Hepatocyte (in vitro differentiated cells): ENCODE measurements at regions not wholly inside any gene's neighbourhood (a gene's known extent, or its start where the extent isn't known, plus 50 kb on each side); places are given as distances from the start of the nearest gene placed in this dataset.

Experiments used
- EZH2 ChIP-seq: fragments of 200-600 bp; sonication (generic); IDR thresholded peaks from 2 replicates; pipeline ENCODE4 v1.6.1; 2016; ENCODE audit warnings: antibody characterized with exemption, mild to moderate bottlenecking, borderline replicate concordance
- EZH2phosphoT487 ChIP-seq: fragments of 200-600 bp; sonication (generic); IDR thresholded peaks from one replicate; pipeline ENCODE4 v1.6.1; 2018; ENCODE audit warnings: antibody characterized with exemption, mild to moderate bottlenecking, low read depth, moderate library complexity; ENCODE audit not compliant: unreplicated experiment, severe bottlenecking
- TF ChIP-seq, protein P1 (sequence below): fragments of 200-600 bp; sonication (generic); IDR thresholded peaks from 2 replicates; pipeline ENCODE4 v1.5.1; 2016; ENCODE audit warnings: antibody characterized with exemption, mild to moderate bottlenecking; ENCODE audit not compliant: poor library complexity

DNA sequence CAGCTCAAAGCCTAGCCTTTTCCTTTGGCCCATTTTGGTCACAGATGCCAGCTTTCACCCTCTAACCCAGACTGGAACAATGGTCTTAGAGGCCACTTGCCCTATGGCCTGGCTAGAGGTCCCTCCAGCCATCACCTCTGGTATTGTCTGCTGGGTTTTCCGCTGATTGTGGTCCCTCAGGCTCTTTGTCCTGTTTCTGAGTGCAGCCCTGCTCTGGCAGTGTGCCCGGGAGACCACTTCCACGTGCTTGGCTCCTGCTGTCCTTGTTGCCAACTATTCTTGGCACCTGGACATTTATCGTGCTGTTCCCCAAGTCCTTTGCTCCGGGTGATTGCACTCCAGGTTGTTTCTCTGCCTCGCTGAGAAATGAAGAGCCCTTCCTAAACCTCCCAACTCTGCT, 53.3 kb upstream of the FAM180A start:
- TF ChIP-seq, protein P1, sequence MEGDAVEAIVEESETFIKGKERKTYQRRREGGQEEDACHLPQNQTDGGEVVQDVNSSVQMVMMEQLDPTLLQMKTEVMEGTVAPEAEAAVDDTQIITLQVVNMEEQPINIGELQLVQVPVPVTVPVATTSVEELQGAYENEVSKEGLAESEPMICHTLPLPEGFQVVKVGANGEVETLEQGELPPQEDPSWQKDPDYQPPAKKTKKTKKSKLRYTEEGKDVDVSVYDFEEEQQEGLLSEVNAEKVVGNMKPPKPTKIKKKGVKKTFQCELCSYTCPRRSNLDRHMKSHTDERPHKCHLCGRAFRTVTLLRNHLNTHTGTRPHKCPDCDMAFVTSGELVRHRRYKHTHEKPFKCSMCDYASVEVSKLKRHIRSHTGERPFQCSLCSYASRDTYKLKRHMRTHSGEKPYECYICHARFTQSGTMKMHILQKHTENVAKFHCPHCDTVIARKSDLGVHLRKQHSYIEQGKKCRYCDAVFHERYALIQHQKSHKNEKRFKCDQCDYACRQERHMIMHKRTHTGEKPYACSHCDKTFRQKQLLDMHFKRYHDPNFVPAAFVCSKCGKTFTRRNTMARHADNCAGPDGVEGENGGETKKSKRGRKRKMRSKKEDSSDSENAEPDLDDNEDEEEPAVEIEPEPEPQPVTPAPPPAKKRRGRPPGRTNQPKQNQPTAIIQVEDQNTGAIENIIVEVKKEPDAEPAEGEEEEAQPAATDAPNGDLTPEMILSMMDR = no peak
- TF ChIP-seq EZH2 (no peak), EZH2phosphoT487 (no peak)
